Keratinocyte (primary cell): ENCODE measurements at regions not wholly inside any gene's neighbourhood (a gene's known extent, or its start where the extent isn't known, plus 50 kb on each side); places are given as distances from the start of the nearest gene placed in this dataset.

ENCODE experiments used
- DNase-seq: peaks from one replicate; pipeline ENCODE4 v3.0.0-alpha.2; 2011; ENCODE audit warnings: low read depth, missing footprints, low spot score
- FAIRE-seq: peaks from 2 replicates; lab custom pipeline; 2011; peaks lifted over from hg19 to GRCh38; lab: Jason Lieb, UNC
- H2AFZ ChIP-seq: 2 replicates; pipeline ENCODE4 v1.6.0; 2012; ENCODE audit warnings: low read length, control low read depth, inconsistent platforms; ENCODE audit not compliant: control insufficient read depth
- H3K27ac ChIP-seq: 2 replicates; pipeline ENCODE4 v1.5.1; 2011; ENCODE audit warnings: low read length; ENCODE audit not compliant: control insufficient read depth, insufficient read depth
- H3K27me3 ChIP-seq: 3 replicates; pipeline ENCODE4 v1.6.0; 2011; ENCODE audit warnings: low read length; ENCODE audit not compliant: control insufficient read depth, insufficient read depth; ENCODE audit errors: extremely low read depth
- H3K36me3 ChIP-seq, 2 experiments: 2 replicates in 1 of 2; 3 replicates in 1 of 2; pipeline ENCODE4 v1.5.1; 2011; ENCODE audit warnings: low read length in 2 of 2, mild to moderate bottlenecking in 1 of 2; ENCODE audit not compliant: control insufficient read depth in 2 of 2, insufficient read depth in 2 of 2; ENCODE audit errors: extremely low read depth in 1 of 2
- H3K4me1 ChIP-seq: 3 replicates; pipeline ENCODE4 v1.5.1; 2011; ENCODE audit warnings: low read length; ENCODE audit not compliant: control insufficient read depth, insufficient read depth; ENCODE audit errors: extremely low read depth
- H3K4me2 ChIP-seq: 3 replicates; pipeline ENCODE4 v1.6.0; 2011; ENCODE audit warnings: low read depth, low read length; ENCODE audit not compliant: control insufficient read depth, insufficient read depth; ENCODE audit errors: extremely low read depth
- H3K4me3 ChIP-seq, 3 experiments: fragments of 200-600 bp in 1 of 3; sonication (generic) in 1 of 3; 2 replicates in 2 of 3; 3 replicates in 1 of 3; pipeline ENCODE4 v1.5.1; 2011 to 2016; ENCODE audit warnings: low read length in 3 of 3, mild to moderate bottlenecking in 3 of 3, control low read depth in 2 of 3, inconsistent platforms in 1 of 3, low read depth in 1 of 3, mixed read lengths in 1 of 3, mixed run types in 1 of 3, moderate library complexity in 1 of 3; ENCODE audit not compliant: control insufficient read depth in 2 of 3, insufficient read depth in 2 of 3; ENCODE audit errors: extremely low read depth in 1 of 3
- H3K79me2 ChIP-seq: 2 replicates; pipeline ENCODE4 v1.6.0; 2012; ENCODE audit warnings: low read length; ENCODE audit not compliant: control insufficient read depth, insufficient read depth
- H3K9ac ChIP-seq: 3 replicates; pipeline ENCODE4 v1.6.0; 2011; ENCODE audit warnings: low read length; ENCODE audit not compliant: control insufficient read depth, insufficient read depth; ENCODE audit errors: extremely low read depth
- H3K9me1 ChIP-seq: 3 replicates; pipeline ENCODE4 v1.6.0; 2011; ENCODE audit warnings: low read length; ENCODE audit not compliant: control insufficient read depth, insufficient read depth; ENCODE audit errors: extremely low read depth
- H3K9me3 ChIP-seq: 2 replicates; pipeline ENCODE4 v1.5.1; 2012; ENCODE audit warnings: low read depth, low read length; ENCODE audit not compliant: control insufficient read depth
- H4K20me1 ChIP-seq: 3 replicates; pipeline ENCODE4 v1.6.0; 2011; ENCODE audit warnings: low read length; ENCODE audit not compliant: control insufficient read depth, insufficient read depth; ENCODE audit errors: extremely low read depth
- CTCF ChIP-seq, 3 experiments: IDR thresholded peaks in 1 of 3; conservative IDR thresholded peaks in 1 of 3; optimal IDR thresholded peaks in 1 of 3; 2 replicates in 2 of 3; 3 replicates in 1 of 3; pipeline versions ENCODE3 to v1.5.1; 2011; ENCODE audit warnings: low read length in 3 of 3, mild to moderate bottlenecking in 3 of 3, moderate library complexity in 2 of 3, control low read depth in 1 of 3, inconsistent platforms in 1 of 3; ENCODE audit not compliant: insufficient read depth in 2 of 3; ENCODE audit errors: extremely low read depth in 1 of 3
- EZH2 ChIP-seq: IDR thresholded peaks from one replicate; pipeline ENCODE4 v1.6.1; 2012; ENCODE audit warnings: inconsistent platforms, mild to moderate bottlenecking, low read length, moderate library complexity
- dilution Hi-C: fragments of 300-500 bp; cut with MboI; formaldehyde crosslinking; loops from one replicate; pipeline ENCODE4 v1.7.0; 2020; ENCODE audit warnings: low sequenced_read_pairs; ENCODE audit not compliant: extremely low pct_ligation_motif_present

- no peaks in the 10 kb centered on the region for H3K79me2 ChIP-seq
- H2AFZ ChIP-seq: no peak overlapping the region
- H3K4me1 ChIP-seq: no peaks in the 10 kb centered on the region
- H3K4me3 ChIP-seq: no peak overlapping the region
- DNase-seq (no peak), FAIRE-seq (no peak)
- H3K9me1 ChIP-seq: no peaks in the 10 kb centered on the region
- H3K27ac ChIP-seq: no peak overlapping the region
- TF ChIP-seq CTCF (optimal IDR thresholded peaks at IDR 0.05 in 1 of 3, IDR thresholded peaks at IDR 0.05 in 1 of 3, conservative IDR thresholded peaks at IDR 0.05 in 1 of 3; ENCODE audit: extremely low read depth in 1 of 3, insufficient read depth in 2 of 3, low read length in 3 of 3): no peak
- TF ChIP-seq EZH2: no peak
- no peaks in the 10 kb centered on the region for H3K27me3 ChIP-seq
- H3K4me2 ChIP-seq: no peak overlapping the region
- dilution Hi-C loops: no loop called here
- no peak overlapping the region for H3K9ac ChIP-seq
- H4K20me1 ChIP-seq: no peaks in the 10 kb centered on the region
- H3K36me3 ChIP-seq: no peaks in the 10 kb centered on the region
- H3K9me3 ChIP-seq: no peaks in the 10 kb centered on the region
Observed at GRCh38 chr7:69426705-69427104, 171.6 kb upstream of the AUTS2 start.

GRCh38 chr7:69428089-69428488, 170.2 kb upstream of the AUTS2 start:
- Histone ChIP-seq H4K20me1 (no peaks in the 10 kb centered on the region), H3K27ac (no peak overlapping the region), H3K79me2 (no peaks in the 10 kb centered on the region), H3K27me3 (no peaks in the 10 kb centered on the region), H3K36me3 (no peaks in the 10 kb centered on the region), H3K9me1 (no peaks in the 10 kb centered on the region), H3K9me3 (no peaks in the 10 kb centered on the region), H3K4me1 (no peaks in the 10 kb centered on the region), H2AFZ (no peak overlapping the region), H3K9ac (no peak overlapping the region), H3K4me2 (no peak overlapping the region), H3K4me3 (no peak overlapping the region)
- TF ChIP-seq CTCF (optimal IDR thresholded peaks at IDR 0.05 in 1 of 3, IDR thresholded peaks at IDR 0.05 in 1 of 3, conservative IDR thresholded peaks at IDR 0.05 in 1 of 3; ENCODE audit: extremely low read depth in 1 of 3, insufficient read depth in 2 of 3, low read length in 3 of 3): no peak
- no peak for TF ChIP-seq EZH2
- dilution Hi-C loops: no loop called here
- FAIRE-seq (no peak), DNase-seq (no peak)
